ENCODE measurements at regions not wholly inside any gene's neighbourhood (a gene's known extent, or its start where the extent isn't known, plus 50 kb on each side); places are given as distances from the start of the nearest gene placed in this dataset.

GRCh38 chr11:134583397-134583990 lies 171.5 kb upstream of the B3GAT1 start (continued):
- TF ChIP-seq GPBP1L1 (CRISPR knock-in tag; IDR thresholded peaks at IDR 0.05) = no peak
- no peak for TF ChIP-seq PATZ1 (CRISPR knock-in tag; IDR thresholded peaks at IDR 0.05)
- TF ChIP-seq ZNF317 (CRISPR knock-in tag; IDR thresholded peaks at IDR 0.05) = no peak
- TF ChIP-seq ZSCAN25 (CRISPR knock-in tag; IDR thresholded peaks at IDR 0.05) = no peak
- no peak for TF ChIP-seq ZNF232 (CRISPR knock-in tag; IDR thresholded peaks at IDR 0.05; ENCODE audit: borderline replicate concordance)
- no peak for TF ChIP-seq NR2F1 (CRISPR knock-in tag; IDR thresholded peaks at IDR 0.05)
- TF ChIP-seq ZNF749 (CRISPR knock-in tag; IDR thresholded peaks at IDR 0.05; ENCODE audit: borderline replicate concordance) = no peak
- TF ChIP-seq NFKB2 (CRISPR knock-in tag; IDR thresholded peaks at IDR 0.05; ENCODE audit: borderline replicate concordance) = no peak

- CTCF ChIA-PET (ENCODE audit: low intra/inter-chr PET ratio, low total read pairs) = no interaction called here
- no peak overlapping the region for H3K27ac ChIP-seq (ENCODE audit: extremely low read length, insufficient read depth, low read length)
- H3K4me1 ChIP-seq (ENCODE audit: insufficient read depth, low read length) = peaks cover 9% of the 10 kb centered on the region; the same call in 1 of the 2 replicates
- no peak for FAIRE-seq
- H2AFZ ChIP-seq (ENCODE audit: low read length) = no peak overlapping the region
- TF ChIP-seq MAFF (IDR thresholded peaks at IDR 0.05; ENCODE audit: low read depth, low read length) (no peak), THAP8 (CRISPR knock-in tag; IDR thresholded peaks at IDR 0.05; ENCODE audit: borderline replicate concordance) (no peak), MEIS1 (CRISPR knock-in tag; IDR thresholded peaks at IDR 0.05; ENCODE audit: borderline replicate concordance) (no peak), ZNF20 (CRISPR knock-in tag; IDR thresholded peaks at IDR 0.05) (no peak), NR2F6 (IDR thresholded peaks at IDR 0.05) (no peak), NR2F6 (CRISPR knock-in tag; IDR thresholded peaks at IDR 0.05) (no peak), FOXA3 (CRISPR knock-in tag; IDR thresholded peaks at IDR 0.05) (0 out of 2 replicates have a peak, but pooled peaks have one; percentile 14), SALL1 (CRISPR knock-in tag; IDR thresholded peaks at IDR 0.05) (peak; percentile 12; the same call in 1 of the 2 replicates), SRSF4 (IDR thresholded peaks at IDR 0.05; ENCODE audit: low read depth, low read length, poor library complexity, severe bottlenecking) (no peak), ZNF549 (CRISPR knock-in tag; IDR thresholded peaks at IDR 0.05) (no peak), ZNF557 (CRISPR knock-in tag; IDR thresholded peaks at IDR 0.05) (no peak), BORCS8-MEF2B (CRISPR knock-in tag; IDR thresholded peaks at IDR 0.05) (no peak), HNF4A (CRISPR knock-in tag; IDR thresholded peaks at IDR 0.05) (peak; percentile 33), MIER3 (CRISPR knock-in tag; IDR thresholded peaks at IDR 0.05; ENCODE audit: borderline replicate concordance) (no peak)
- H3K36me3 ChIP-seq (replicated peaks in 1 of 2; ENCODE audit: control insufficient read depth in 1 of 2, insufficient read depth in 2 of 2, low read length in 2 of 2) = no peaks in the 10 kb centered on the region
- WGBS (ENCODE audit: low lambda C conversion rate) = 0% methylated on average over 1 of the region's 1 CpG
- no peaks in the 10 kb centered on the region for H4K20me1 ChIP-seq (ENCODE audit: insufficient read depth, low read length)
- POLR2A ChIA-PET = no interaction called here
- no peak overlapping the region for H3K9ac ChIP-seq (ENCODE audit: insufficient read depth, low read depth, low read length)
- no TSS peak for BruUV-seq (replicated peaks)
- H3K4me2 ChIP-seq (ENCODE audit: low read depth, low read length) = no peak overlapping the region
- ATAC-seq = no peak; the same call in 2 of the 3 replicates
- intact Hi-C loops (cut with micrococcal nuclease; ENCODE audit: unreplicated experiment) (no loop called here), in situ Hi-C loops (cut with HindIII; ENCODE audit: extremely low pct_ligation_motif_present, low pct_unique_long_range_greater_than_20kb) (no loop called here)
- DNase-seq (ENCODE audit: low spot score) = no peak
- H3K27me3 ChIP-seq (ENCODE audit: control insufficient read depth in 1 of 2, insufficient read depth in 2 of 2, low read length in 2 of 2) = peaks cover 3 to 8% of the 10 kb centered on the region in 2 experiments; a peak in 2 of 5 replicates
- H3K79me2 ChIP-seq (ENCODE audit: insufficient read depth, low read length) = no peaks in the 10 kb centered on the region
- no peaks in the 10 kb centered on the region for H3K9me3 ChIP-seq (ENCODE audit: low read length)
- no peak overlapping the region for H3K4me3 ChIP-seq (replicated peaks in 1 of 3; ENCODE audit: insufficient read depth in 1 of 3, low read depth in 2 of 3, low read length in 3 of 3)
Measured at GRCh38 chr11:134582770-134583095, 170.7 kb upstream of the B3GAT1 start.
